SK-N-SH (cell line): ENCODE measurements at regions not wholly inside any gene's neighbourhood (a gene's known extent, or its start where the extent isn't known, plus 50 kb on each side); places are given as distances from the start of the nearest gene placed in this dataset.
"Not testable (repeated sequence)": the region's sequence is repeated elsewhere in the genome, so short reads cannot be mapped to it uniquely, and the experiment has no call there.

Experiments used
- CTCF ChIA-PET: fragments of 300-600, 350-600 bp; formaldehyde crosslinking; extraction: SDS; loops from one replicate; lab custom pipeline; 2021; lab: Yijun Ruan, JAX
- POLR2A ChIA-PET: fragments of 350-600 bp; sonication (Branson Sonifier 250); formaldehyde crosslinking; extraction: SDS; loops from one replicate; lab custom pipeline; 2020; ENCODE audit warnings: antibody characterized with exemption, inconsistent platforms; lab: Yijun Ruan, JAX
- DNase-seq: peaks from one replicate; pipeline ENCODE4 v3.0.0; 2012
- H2AFZ ChIP-seq: fragments of 200-600 bp; sonication (generic); 2 replicates; pipeline ENCODE4 v1.8.1; 2016; ENCODE audit warnings: antibody characterized with exemption, mild to moderate bottlenecking, low read depth
- H3F3A ChIP-seq: fragments of 200-600 bp; sonication (generic); replicated peaks from 2 replicates; pipeline ENCODE3; 2016; ENCODE audit warnings: antibody characterized with exemption, mild to moderate bottlenecking; ENCODE audit not compliant: insufficient read depth
- H3K27ac ChIP-seq, 2 experiments: fragments of 200-500 bp in 1 of 2; fragments of 200-600 bp in 1 of 2; sonication (Bioruptor generic) in 1 of 2; sonication (generic), shearing (Covaris generic) in 1 of 2; 2 replicates each; pipeline versions ENCODE4 v1.5.1 to v1.6.1; 2014 to 2016; ENCODE audit warnings: low read depth in 2 of 2, inconsistent platforms in 1 of 2, low read length in 1 of 2, mild to moderate bottlenecking in 1 of 2, mixed read lengths in 1 of 2
- H3K27me3 ChIP-seq: fragments of 200-600 bp; sonication (generic), shearing (Covaris generic); 2 replicates; pipeline ENCODE4 v1.6.1; 2016; ENCODE audit warnings: mixed run types; ENCODE audit not compliant: insufficient read depth
- H3K36me3 ChIP-seq, 2 experiments: fragments of 200-500 bp in 1 of 2; fragments of 200-600 bp in 1 of 2; sonication (Bioruptor generic) in 1 of 2; sonication (generic) in 1 of 2; replicated peaks in 1 of 2; 2 replicates each; pipeline versions ENCODE3 to v1.5.1; 2014 to 2016; ENCODE audit warnings: low read length in 1 of 2, mild to moderate bottlenecking in 1 of 2; ENCODE audit not compliant: insufficient read depth in 2 of 2, control insufficient read depth in 1 of 2
- H3K4me1 ChIP-seq, 2 experiments: fragments of 200-500 bp in 1 of 2; fragments of 200-600 bp in 1 of 2; sonication (Bioruptor generic) in 1 of 2; sonication (generic), shearing (Covaris generic) in 1 of 2; 2 replicates each; pipeline versions ENCODE4 v1.5.1 to v1.6.1; 2014 to 2016; ENCODE audit warnings: low read depth in 1 of 2, low read length in 1 of 2, mixed run types in 1 of 2; ENCODE audit not compliant: insufficient read depth in 2 of 2, control insufficient read depth in 1 of 2
- H3K4me2 ChIP-seq: fragments of 200-600 bp; sonication (generic), shearing (Covaris generic); 2 replicates; pipeline ENCODE4 v1.6.1; 2017; ENCODE audit warnings: mixed run types
- H3K4me3 ChIP-seq, 2 experiments: fragments of 200-500 bp in 1 of 2; fragments of 200-600 bp in 1 of 2; sonication (Bioruptor generic) in 1 of 2; sonication (generic), shearing (Covaris generic) in 1 of 2; 2 replicates each; pipeline versions ENCODE4 v1.5.1 to v1.8.1; 2014 to 2016; ENCODE audit warnings: low read depth in 2 of 2, inconsistent platforms in 1 of 2, low read length in 1 of 2, mild to moderate bottlenecking in 1 of 2, mixed read lengths in 1 of 2, moderate library complexity in 1 of 2
- H3K79me2 ChIP-seq: fragments of 200-600 bp; sonication (generic); 2 replicates; pipeline ENCODE4 v1.8.1; 2017; ENCODE audit warnings: mild to moderate bottlenecking; ENCODE audit not compliant: insufficient read depth
- H3K9ac ChIP-seq: fragments of 200-600 bp; sonication (generic); 2 replicates; pipeline ENCODE4 v1.6.1; 2017; ENCODE audit warnings: mixed run types
- H3K9me2 ChIP-seq: fragments of 200-600 bp; sonication (generic); 2 replicates; pipeline ENCODE4 v1.6.1; 2017; ENCODE audit warnings: mixed run types
- H3K9me3 ChIP-seq: fragments of 200-600 bp; sonication (generic); 2 replicates; pipeline ENCODE4 v1.6.1; 2017; ENCODE audit warnings: mixed run types, mild to moderate bottlenecking, moderate library complexity
- H4K20me1 ChIP-seq: fragments of 200-600 bp; sonication (generic); 2 replicates; pipeline ENCODE4 v1.6.1; 2017; ENCODE audit warnings: mild to moderate bottlenecking, mixed run types; ENCODE audit not compliant: insufficient read depth
- ELF1 ChIP-seq: IDR thresholded peaks from 2 replicates; pipeline ENCODE4 v1.4.0; 2012
- EZH2phosphoT487 ChIP-seq: fragments of 200-600 bp; sonication (generic); IDR thresholded peaks from 2 replicates; pipeline ENCODE4 v1.6.1; 2017; ENCODE audit warnings: low read depth, mixed run types, mild to moderate bottlenecking, antibody characterized with exemption, moderate library complexity, borderline replicate concordance
- GATA2 ChIP-seq: sonication (generic); formaldehyde crosslinking; IDR thresholded peaks from 2 replicates; pipeline ENCODE4 v1.5.0; 2020; ENCODE audit warnings: mild to moderate bottlenecking, missing genetic modification reagents
- JUND ChIP-seq: IDR thresholded peaks from 2 replicates; pipeline ENCODE4 v1.4.0; 2012
- MEF2A ChIP-seq: IDR thresholded peaks from 2 replicates; pipeline ENCODE4 v1.4.0; 2012; ENCODE audit warnings: low read depth, borderline replicate concordance
- NRF1 ChIP-seq: IDR thresholded peaks from 2 replicates; pipeline ENCODE4 v1.6.1; 2012; ENCODE audit warnings: low read depth, mild to moderate bottlenecking, low read length
- POLR2AphosphoS5 ChIP-seq: IDR thresholded peaks from 2 replicates; pipeline ENCODE4 v1.6.1; 2012; ENCODE audit warnings: low read depth, low read length
- RAD21 ChIP-seq: IDR thresholded peaks from 2 replicates; pipeline ENCODE4 v1.6.1; 2012; ENCODE audit warnings: mild to moderate bottlenecking, low read length
- RFX5 ChIP-seq: IDR thresholded peaks from 2 replicates; pipeline ENCODE4 v1.6.1; 2012; ENCODE audit warnings: mild to moderate bottlenecking, improper control_type of control experiment, low read length
- RXRA ChIP-seq: IDR thresholded peaks from 2 replicates; pipeline ENCODE4 v1.4.0; 2012; ENCODE audit warnings: low read depth, mild to moderate bottlenecking, borderline replicate concordance
- SIN3A ChIP-seq: IDR thresholded peaks from 2 replicates; pipeline ENCODE4 v1.6.1; 2012; ENCODE audit warnings: low read depth, mild to moderate bottlenecking, low read length, moderate library complexity, borderline replicate concordance
- SMC3 ChIP-seq: IDR thresholded peaks from 2 replicates; pipeline ENCODE4 v1.6.1; 2012; ENCODE audit warnings: low read depth, low read length, improper control_type of control experiment
- TAF1 ChIP-seq: IDR thresholded peaks from 2 replicates; pipeline ENCODE4 v1.6.1; 2012; ENCODE audit warnings: low read depth, mild to moderate bottlenecking, low read length, moderate library complexity, borderline replicate concordance
- YY1 ChIP-seq: IDR thresholded peaks from 2 replicates; pipeline ENCODE4 v1.4.0; 2012; ENCODE audit warnings: low read depth, mild to moderate bottlenecking
- WGBS: methylation state at CpG from one replicate; pipeline ENCODE4 v1.1.6; 2017; ENCODE audit warnings: low lambda C conversion rate; 5-methylcytosine and 5-hydroxymethylcytosine counted together
- TF ChIP-seq, protein P1 (sequence below): IDR thresholded peaks from 2 replicates; pipeline ENCODE4; 2012
- TF ChIP-seq, protein P2 (sequence below): fragments of 150-350 bp; IDR thresholded peaks from 2 replicates; pipeline ENCODE4 v1.6.1; 2016; ENCODE audit warnings: mild to moderate bottlenecking, low read depth, low read length
- TF ChIP-seq, protein P3 (sequence below): fragments of 200-600 bp; sonication (generic); IDR thresholded peaks from 2 replicates; pipeline ENCODE4 v1.6.1; 2017; ENCODE audit warnings: antibody characterized with exemption, mild to moderate bottlenecking, moderate library complexity
- TF ChIP-seq, protein P4 (sequence below): IDR thresholded peaks from 2 replicates; pipeline ENCODE4 v1.4.0; 2012; ENCODE audit warnings: low read depth, borderline replicate concordance

DNA sequence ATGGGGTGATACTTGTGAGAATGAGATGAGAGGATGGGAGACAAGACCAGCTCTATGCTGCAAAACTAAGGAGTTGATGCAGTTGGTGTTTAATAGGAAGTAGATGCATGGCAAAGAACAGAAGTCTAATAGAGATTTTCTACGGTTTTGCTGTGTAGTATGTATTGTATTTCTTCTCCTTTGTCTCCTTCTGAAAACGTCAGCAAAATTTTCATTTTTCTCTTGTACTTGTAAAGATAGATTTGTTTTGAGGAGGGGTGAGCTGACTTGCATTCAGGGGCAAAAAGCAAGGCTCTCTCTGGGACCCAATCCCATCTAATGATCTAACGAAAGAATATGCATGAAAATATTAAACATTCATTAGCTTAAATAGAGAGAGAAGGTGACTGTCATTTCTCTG is 94.6 kb upstream of the NANOGP8 start:
- H3K4me2 ChIP-seq, result no peak overlapping the region
- no peak overlapping the region for H3K4me3 ChIP-seq
- no peaks in the 10 kb centered on the region for H3K27me3 ChIP-seq
- no peak overlapping the region for H3K9ac ChIP-seq
- no peaks in the 10 kb centered on the region for H3K9me2 ChIP-seq
- no peaks in the 10 kb centered on the region for H3K9me3 ChIP-seq
- H3K36me3 ChIP-seq, result no peaks in the 10 kb centered on the region
- ChIA-PET CTCF (no interaction called here), POLR2A (no interaction called here)
- H3K79me2 ChIP-seq, result no peaks in the 10 kb centered on the region
- no peak overlapping the region for H3K27ac ChIP-seq
- H2AFZ ChIP-seq, result no peak overlapping the region
- WGBS, result 88% methylated on average over 3 of the region's 3 CpGs
- H3F3A ChIP-seq, result no peaks in the 10 kb centered on the region
- no peaks in the 10 kb centered on the region; a peak in 1 of 4 replicates for H3K4me1 ChIP-seq
- no peak for TF ChIP-seq SMC3
- TF ChIP-seq RAD21, result no peak
- no peak for TF ChIP-seq RXRA
- TF ChIP-seq, protein P1, sequence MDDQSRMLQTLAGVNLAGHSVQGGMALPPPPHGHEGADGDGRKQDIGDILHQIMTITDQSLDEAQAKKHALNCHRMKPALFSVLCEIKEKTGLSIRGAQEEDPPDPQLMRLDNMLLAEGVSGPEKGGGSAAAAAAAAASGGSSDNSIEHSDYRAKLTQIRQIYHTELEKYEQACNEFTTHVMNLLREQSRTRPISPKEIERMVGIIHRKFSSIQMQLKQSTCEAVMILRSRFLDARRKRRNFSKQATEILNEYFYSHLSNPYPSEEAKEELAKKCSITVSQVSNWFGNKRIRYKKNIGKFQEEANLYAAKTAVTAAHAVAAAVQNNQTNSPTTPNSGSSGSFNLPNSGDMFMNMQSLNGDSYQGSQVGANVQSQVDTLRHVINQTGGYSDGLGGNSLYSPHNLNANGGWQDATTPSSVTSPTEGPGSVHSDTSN, result no peak
- no peak for TF ChIP-seq EZH2phosphoT487
- TF ChIP-seq YY1, result no peak
- no peak for TF ChIP-seq JUND
- TF ChIP-seq, protein P2, sequence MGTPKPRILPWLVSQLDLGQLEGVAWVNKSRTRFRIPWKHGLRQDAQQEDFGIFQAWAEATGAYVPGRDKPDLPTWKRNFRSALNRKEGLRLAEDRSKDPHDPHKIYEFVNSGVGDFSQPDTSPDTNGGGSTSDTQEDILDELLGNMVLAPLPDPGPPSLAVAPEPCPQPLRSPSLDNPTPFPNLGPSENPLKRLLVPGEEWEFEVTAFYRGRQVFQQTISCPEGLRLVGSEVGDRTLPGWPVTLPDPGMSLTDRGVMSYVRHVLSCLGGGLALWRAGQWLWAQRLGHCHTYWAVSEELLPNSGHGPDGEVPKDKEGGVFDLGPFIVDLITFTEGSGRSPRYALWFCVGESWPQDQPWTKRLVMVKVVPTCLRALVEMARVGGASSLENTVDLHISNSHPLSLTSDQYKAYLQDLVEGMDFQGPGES, result no peak
- no peak for TF ChIP-seq GATA2 (CRISPR knock-in tag)
- no peak for TF ChIP-seq TAF1
- TF ChIP-seq POLR2AphosphoS5, result no peak
- TF ChIP-seq, all 33 proteins: peak for 0
- no peak for DNase-seq
- H4K20me1 ChIP-seq, result no peaks in the 10 kb centered on the region

DNA sequence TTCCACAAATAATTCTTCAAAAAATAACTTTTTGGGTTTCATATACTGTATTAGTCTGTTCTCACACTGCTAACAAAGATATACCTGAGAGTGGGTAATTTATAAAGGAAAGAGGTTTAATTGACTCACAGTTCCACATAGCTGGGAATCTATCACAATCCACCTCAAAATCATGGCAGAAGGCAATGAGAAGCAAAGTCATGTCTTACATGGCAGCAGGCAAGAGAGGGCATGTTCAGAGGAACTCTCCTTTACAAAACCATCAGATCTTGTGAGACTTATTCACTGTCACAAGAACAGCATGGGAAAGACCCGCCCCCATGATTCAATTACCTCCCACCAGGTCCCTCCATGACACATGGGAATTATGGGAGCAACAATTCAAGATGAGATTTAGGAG is 93.1 kb upstream of the NANOGP8 start:
- H3K27me3 ChIP-seq, H3K4me3 ChIP-seq, H3K4me2 ChIP-seq, H2AFZ ChIP-seq, DNase-seq, H3K79me2 ChIP-seq, H3K9ac ChIP-seq, H3K9me3 ChIP-seq, H3K4me1 ChIP-seq, H3F3A ChIP-seq, H3K9me2 ChIP-seq, POLR2A ChIA-PET, H3K27ac ChIP-seq, CTCF ChIA-PET, H3K36me3 ChIP-seq, H4K20me1 ChIP-seq: not testable (repeated sequence)
- WGBS, result 64% methylated on average over 1 of the region's 1 CpG

DNA sequence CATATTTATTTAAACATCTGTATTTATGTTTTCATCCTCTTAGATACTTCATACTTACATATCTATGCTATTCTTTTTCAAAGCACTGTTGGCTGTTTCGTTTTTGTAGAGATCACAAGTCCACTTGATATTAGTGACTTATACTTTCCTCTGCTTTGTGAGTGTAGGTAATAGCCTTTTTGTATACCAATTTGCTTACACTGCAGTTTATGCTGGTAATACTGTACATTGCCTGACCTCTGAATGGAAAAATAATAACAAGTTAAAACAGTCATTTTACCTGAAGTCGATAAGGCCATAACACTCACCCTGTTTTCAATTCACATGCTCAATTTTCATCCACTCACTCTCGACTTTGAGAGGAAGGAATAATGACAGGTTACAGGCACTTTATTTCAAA is 89.9 kb upstream of the NANOGP8 start:
- WGBS, result 58% methylated on average over 3 of the region's 3 CpGs
- no peaks in the 10 kb centered on the region for H4K20me1 ChIP-seq
- POLR2A ChIA-PET, result no interaction called here
- no peaks in the 10 kb centered on the region for H3K4me1 ChIP-seq
- no peak overlapping the region for H3K27ac ChIP-seq
- H3K36me3 ChIP-seq, result no peaks in the 10 kb centered on the region
- TF ChIP-seq MEF2A (no peak), RFX5 (no peak), ELF1 (no peak), EZH2phosphoT487 (no peak), SIN3A (no peak), GATA2 (CRISPR knock-in tag) (no peak), POLR2AphosphoS5 (no peak), NRF1 (no peak)
- TF ChIP-seq, protein P2, result no peak
- TF ChIP-seq, protein P3, sequence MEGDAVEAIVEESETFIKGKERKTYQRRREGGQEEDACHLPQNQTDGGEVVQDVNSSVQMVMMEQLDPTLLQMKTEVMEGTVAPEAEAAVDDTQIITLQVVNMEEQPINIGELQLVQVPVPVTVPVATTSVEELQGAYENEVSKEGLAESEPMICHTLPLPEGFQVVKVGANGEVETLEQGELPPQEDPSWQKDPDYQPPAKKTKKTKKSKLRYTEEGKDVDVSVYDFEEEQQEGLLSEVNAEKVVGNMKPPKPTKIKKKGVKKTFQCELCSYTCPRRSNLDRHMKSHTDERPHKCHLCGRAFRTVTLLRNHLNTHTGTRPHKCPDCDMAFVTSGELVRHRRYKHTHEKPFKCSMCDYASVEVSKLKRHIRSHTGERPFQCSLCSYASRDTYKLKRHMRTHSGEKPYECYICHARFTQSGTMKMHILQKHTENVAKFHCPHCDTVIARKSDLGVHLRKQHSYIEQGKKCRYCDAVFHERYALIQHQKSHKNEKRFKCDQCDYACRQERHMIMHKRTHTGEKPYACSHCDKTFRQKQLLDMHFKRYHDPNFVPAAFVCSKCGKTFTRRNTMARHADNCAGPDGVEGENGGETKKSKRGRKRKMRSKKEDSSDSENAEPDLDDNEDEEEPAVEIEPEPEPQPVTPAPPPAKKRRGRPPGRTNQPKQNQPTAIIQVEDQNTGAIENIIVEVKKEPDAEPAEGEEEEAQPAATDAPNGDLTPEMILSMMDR, result no peak
- TF ChIP-seq, protein P4, sequence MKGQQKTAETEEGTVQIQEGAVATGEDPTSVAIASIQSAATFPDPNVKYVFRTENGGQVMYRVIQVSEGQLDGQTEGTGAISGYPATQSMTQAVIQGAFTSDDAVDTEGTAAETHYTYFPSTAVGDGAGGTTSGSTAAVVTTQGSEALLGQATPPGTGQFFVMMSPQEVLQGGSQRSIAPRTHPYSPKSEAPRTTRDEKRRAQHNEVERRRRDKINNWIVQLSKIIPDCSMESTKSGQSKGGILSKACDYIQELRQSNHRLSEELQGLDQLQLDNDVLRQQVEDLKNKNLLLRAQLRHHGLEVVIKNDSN, result no peak
- TF ChIP-seq, all 33 proteins: peak for 0
- Histone ChIP-seq H3K9me2 (no peaks in the 10 kb centered on the region), H3K4me2 (no peak overlapping the region), H3K27me3 (no peaks in the 10 kb centered on the region), H2AFZ (no peak overlapping the region), H3K79me2 (no peaks in the 10 kb centered on the region), H3F3A (no peaks in the 10 kb centered on the region), H3K4me3 (no peak overlapping the region), H3K9ac (no peak overlapping the region), H3K9me3 (no peaks in the 10 kb centered on the region)
- CTCF ChIA-PET, result interaction anchor here (0.9 kb wide), 2 partner anchors 10 to 15 kb away, joined by 3 read pairs; no protein-coding TSS in a partner anchor
- no peak for DNase-seq
